HFFc6 (cell line): ENCODE measurements at regions not wholly inside any gene's neighbourhood (a gene's known extent, or its start where the extent isn't known, plus 50 kb on each side); places are given as distances from the start of the nearest gene placed in this dataset.

Experiments used
- DNase-seq: peaks from one replicate; pipeline ENCODE4 v3.0.0-alpha.2; 2018
- H3K27ac Mint-ChIP-seq: 2 replicates; pipeline ENCODE4 v1.8.0; 2020; ENCODE audit warnings: mild to moderate bottlenecking, mixed read lengths
- H3K27me3 Mint-ChIP-seq: 2 replicates; pipeline ENCODE4 v1.8.0; 2021; ENCODE audit warnings: mild to moderate bottlenecking, moderate library complexity, mixed read lengths; ENCODE audit not compliant: insufficient read depth
- H3K36me3 Mint-ChIP-seq: 2 replicates; pipeline ENCODE4 v1.8.0; 2021; ENCODE audit warnings: low read depth, mixed read lengths
- H3K4me1 Mint-ChIP-seq: 2 replicates; pipeline ENCODE4 v1.8.0; 2020; ENCODE audit warnings: low read depth, mixed read lengths
- H3K4me3 Mint-ChIP-seq: 2 replicates; pipeline ENCODE4 v1.8.0; 2020; ENCODE audit warnings: mild to moderate bottlenecking, moderate library complexity, mixed read lengths
- H3K9me3 Mint-ChIP-seq: 2 replicates; pipeline ENCODE4 v1.8.0; 2020; ENCODE audit warnings: mild to moderate bottlenecking, mixed read lengths
- CTCF ChIP-seq: fragments of 200-600 bp; sonication (generic); IDR thresholded peaks from 2 replicates; pipeline ENCODE4 v1.5.0; 2021; ENCODE audit warnings: antibody characterized with exemption, mild to moderate bottlenecking

DNA sequence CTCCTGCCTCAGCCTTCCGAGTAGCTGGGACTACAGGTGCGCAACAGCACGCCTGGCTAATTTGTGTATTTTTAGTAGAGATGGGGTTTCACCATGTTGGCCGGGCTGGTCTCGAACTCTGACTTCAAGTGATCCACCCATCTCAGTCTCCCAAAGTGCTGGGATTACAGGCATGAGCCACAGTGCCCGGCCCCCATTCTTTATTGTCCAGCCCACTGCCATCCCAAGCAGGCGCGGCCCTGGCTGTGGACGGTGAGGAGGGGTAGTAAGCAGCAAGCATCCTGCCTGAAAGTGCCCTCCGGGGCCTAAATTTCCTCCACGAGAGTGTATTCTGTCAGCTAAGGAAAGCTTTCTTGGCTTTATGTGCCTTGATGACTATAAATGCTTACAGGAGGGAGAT, 113.2 kb upstream of the CSF3R start:
- no peaks in the 10 kb centered on the region for H3K4me1 Mint-ChIP-seq
- no peaks in the 10 kb centered on the region for H3K36me3 Mint-ChIP-seq
- H3K9me3 Mint-ChIP-seq: no peaks in the 10 kb centered on the region
- H3K4me3 Mint-ChIP-seq: no peak overlapping the region
- no peak overlapping the region for H3K27ac Mint-ChIP-seq
- TF ChIP-seq CTCF: no peak
- no peak for DNase-seq
- H3K27me3 Mint-ChIP-seq: peaks cover 24% of the 10 kb centered on the region

DNA sequence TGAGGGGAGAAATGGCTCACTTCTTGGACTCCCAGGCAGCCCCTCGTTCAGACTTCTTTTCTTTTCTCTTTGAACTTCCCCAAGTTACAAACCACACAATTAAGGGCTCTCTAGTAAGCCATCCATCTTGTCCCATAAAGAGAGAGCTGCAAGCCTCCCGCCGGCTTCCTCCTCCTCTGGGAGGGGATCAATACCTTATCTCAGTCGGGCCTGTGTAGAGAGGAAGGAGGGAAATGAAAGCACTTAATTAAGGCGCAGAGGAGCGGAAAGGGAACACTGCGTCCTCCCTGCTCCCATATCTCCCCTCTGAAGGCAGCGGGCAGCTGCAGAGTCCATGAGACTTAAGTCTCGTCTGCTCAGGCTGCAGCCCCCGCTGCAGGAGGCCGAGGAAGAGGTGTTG, 112.6 kb upstream of the CSF3R start:
- Mint-ChIP-seq H3K9me3 (no peaks in the 10 kb centered on the region), H3K36me3 (no peaks in the 10 kb centered on the region), H3K27ac (no peak overlapping the region), H3K27me3 (peaks cover 28% of the 10 kb centered on the region), H3K4me3 (no peak overlapping the region), H3K4me1 (no peaks in the 10 kb centered on the region)
- TF ChIP-seq CTCF: no peak
- no peak for DNase-seq

DNA sequence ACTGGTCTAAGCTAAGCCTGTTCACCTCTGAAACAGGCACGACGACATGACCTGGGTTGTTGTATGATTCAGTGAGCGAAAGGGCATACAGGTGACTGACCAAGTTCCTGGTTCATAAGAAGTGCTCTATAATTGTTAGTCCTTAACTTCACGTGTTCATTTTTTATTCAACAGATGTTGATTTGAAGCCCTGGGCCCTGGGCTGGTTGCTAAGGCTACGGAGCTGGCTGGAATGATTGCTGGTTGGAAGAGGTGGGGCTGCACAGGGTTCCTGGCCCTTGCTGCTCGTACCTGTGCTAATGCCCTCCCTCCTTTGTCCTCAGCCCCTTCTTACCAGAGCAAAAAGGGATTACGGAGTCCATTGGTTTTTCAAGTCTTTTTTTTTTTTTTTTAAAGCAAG, 111.3 kb upstream of the CSF3R start:
- no peaks in the 10 kb centered on the region for H3K36me3 Mint-ChIP-seq
- H3K9me3 Mint-ChIP-seq: no peaks in the 10 kb centered on the region
- DNase-seq: no peak
- peaks cover 31% of the 10 kb centered on the region for H3K27me3 Mint-ChIP-seq
- TF ChIP-seq CTCF: no peak
- no peaks in the 10 kb centered on the region for H3K4me1 Mint-ChIP-seq
- no peak overlapping the region for H3K27ac Mint-ChIP-seq
- H3K4me3 Mint-ChIP-seq: no peak overlapping the region

DNA sequence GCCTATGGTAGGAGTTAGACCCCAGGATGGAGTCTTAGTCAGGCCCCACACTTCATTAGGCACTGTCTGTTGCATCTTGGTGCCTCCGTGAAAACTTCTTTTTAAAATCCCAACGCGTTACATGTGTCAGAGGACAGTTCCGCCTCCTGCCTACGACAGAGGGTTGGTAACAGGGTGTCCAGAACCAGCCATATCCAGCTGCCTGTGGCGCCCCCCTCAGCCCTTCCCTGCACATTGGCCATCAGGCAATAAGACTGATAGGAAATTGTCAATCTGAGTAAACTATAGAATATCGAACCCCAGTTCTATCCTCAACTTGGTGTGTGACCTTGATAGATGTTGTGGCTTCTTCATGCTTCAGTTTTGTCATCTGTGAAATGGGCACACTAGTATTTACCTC, 108.6 kb upstream of the CSF3R start:
- TF ChIP-seq CTCF: no peak
- no peak overlapping the region for H3K27ac Mint-ChIP-seq

DNA sequence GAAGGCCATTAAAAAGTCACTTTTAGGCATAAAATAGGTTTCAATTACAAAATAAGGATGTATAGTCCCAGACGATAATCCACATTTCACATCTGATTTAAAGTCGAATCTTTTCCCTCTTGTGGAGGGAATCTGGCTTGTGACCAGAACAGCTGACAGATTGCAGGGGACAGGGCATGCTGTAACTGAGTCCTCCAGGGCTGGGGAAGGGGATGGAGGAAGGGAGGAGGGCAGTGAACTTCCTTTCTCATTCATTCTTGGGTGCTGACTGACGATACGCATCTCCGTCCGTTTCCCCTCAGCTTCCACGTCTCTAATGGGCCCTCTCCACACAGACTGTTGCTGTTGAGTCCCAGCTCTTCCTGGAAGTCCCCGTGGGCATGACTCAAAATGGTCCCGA, 108.1 kb upstream of the CSF3R start:
- H3K27ac Mint-ChIP-seq: no peak overlapping the region
- H3K9me3 Mint-ChIP-seq: no peaks in the 10 kb centered on the region
- H3K4me3 Mint-ChIP-seq: no peak overlapping the region
- no peaks in the 10 kb centered on the region for H3K4me1 Mint-ChIP-seq
- H3K27me3 Mint-ChIP-seq: peaks cover 37% of the 10 kb centered on the region
- no peak for DNase-seq
- TF ChIP-seq CTCF: no peak
- no peaks in the 10 kb centered on the region for H3K36me3 Mint-ChIP-seq

More for the DNA sequence above, 108.6 kb upstream of the CSF3R start:
- DNase-seq: no peak
- no peak overlapping the region for H3K4me3 Mint-ChIP-seq
- peaks cover 39% of the 10 kb centered on the region for H3K27me3 Mint-ChIP-seq
- no peaks in the 10 kb centered on the region for H3K4me1 Mint-ChIP-seq
- no peaks in the 10 kb centered on the region for H3K36me3 Mint-ChIP-seq
- H3K9me3 Mint-ChIP-seq: no peaks in the 10 kb centered on the region

- no peak overlapping the region for H3K4me3 Mint-ChIP-seq
- H3K9me3 Mint-ChIP-seq: no peaks in the 10 kb centered on the region
- H3K4me1 Mint-ChIP-seq: no peaks in the 10 kb centered on the region
- H3K27ac Mint-ChIP-seq: no peak overlapping the region
- H3K36me3 Mint-ChIP-seq: no peaks in the 10 kb centered on the region
- H3K27me3 Mint-ChIP-seq: peaks cover 37% of the 10 kb centered on the region
- TF ChIP-seq CTCF: no peak
- DNase-seq: no peak
These were observed 107.6 kb upstream of the CSF3R start for GRCh38 chr1:36590264-36590663.
